ENCODE measurements at regions not wholly inside any gene's neighbourhood (a gene's known extent, or its start where the extent isn't known, plus 50 kb on each side); places are given as distances from the start of the nearest gene placed in this dataset.

DNA sequence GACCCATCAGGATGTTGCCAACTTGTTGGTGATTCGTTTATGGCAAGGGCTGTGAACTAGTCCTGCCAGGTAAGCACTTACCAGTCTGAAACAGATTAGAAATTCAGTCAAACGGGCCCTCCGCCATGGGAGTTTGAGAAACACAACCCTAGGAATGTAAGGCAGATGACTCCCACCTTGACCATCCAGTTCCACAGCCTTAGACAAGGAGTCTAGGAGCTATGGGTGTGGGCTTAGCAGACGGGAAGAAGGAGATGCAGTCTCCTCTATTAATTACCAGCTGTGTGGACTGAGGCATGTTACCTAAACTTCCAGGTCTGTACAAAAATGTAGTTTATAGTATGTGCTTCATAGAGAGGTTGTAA lies 319.4 kb upstream of the NCKAP5 start:
- TF ChIP-seq, protein P1, sequence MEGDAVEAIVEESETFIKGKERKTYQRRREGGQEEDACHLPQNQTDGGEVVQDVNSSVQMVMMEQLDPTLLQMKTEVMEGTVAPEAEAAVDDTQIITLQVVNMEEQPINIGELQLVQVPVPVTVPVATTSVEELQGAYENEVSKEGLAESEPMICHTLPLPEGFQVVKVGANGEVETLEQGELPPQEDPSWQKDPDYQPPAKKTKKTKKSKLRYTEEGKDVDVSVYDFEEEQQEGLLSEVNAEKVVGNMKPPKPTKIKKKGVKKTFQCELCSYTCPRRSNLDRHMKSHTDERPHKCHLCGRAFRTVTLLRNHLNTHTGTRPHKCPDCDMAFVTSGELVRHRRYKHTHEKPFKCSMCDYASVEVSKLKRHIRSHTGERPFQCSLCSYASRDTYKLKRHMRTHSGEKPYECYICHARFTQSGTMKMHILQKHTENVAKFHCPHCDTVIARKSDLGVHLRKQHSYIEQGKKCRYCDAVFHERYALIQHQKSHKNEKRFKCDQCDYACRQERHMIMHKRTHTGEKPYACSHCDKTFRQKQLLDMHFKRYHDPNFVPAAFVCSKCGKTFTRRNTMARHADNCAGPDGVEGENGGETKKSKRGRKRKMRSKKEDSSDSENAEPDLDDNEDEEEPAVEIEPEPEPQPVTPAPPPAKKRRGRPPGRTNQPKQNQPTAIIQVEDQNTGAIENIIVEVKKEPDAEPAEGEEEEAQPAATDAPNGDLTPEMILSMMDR (IDR thresholded peaks at IDR 0.05; ENCODE audit: low read depth, low read length), result no peak
- TF ChIP-seq EZH2phosphoT487 (IDR thresholded peaks at IDR 0.05; ENCODE audit: low read depth), result no peak

Measured in OCI-LY3 (cell line).